Fibroblast of lung (primary cell): ENCODE measurements at regions not wholly inside any gene's neighbourhood (a gene's known extent, or its start where the extent isn't known, plus 50 kb on each side); places are given as distances from the start of the nearest gene placed in this dataset.

Experiments
- EZH2 ChIP-seq: IDR thresholded peaks from 2 replicates; pipeline ENCODE4 v1.5.1; 2012; ENCODE audit warnings: low read length, control low read depth, mild to moderate bottlenecking; ENCODE audit errors: missing control alignments
- TF ChIP-seq, protein P1 (sequence below), 2 donors: IDR thresholded peaks in 1 of 2; conservative IDR thresholded peaks in 1 of 2; 1 replicate in 1 of 2; 2 replicates in 1 of 2; pipeline ENCODE4 v1.5.1; 2011 to 2012; ENCODE audit warnings: low read length in 2 of 2, control low read depth in 1 of 2, inconsistent platforms in 1 of 2, low read depth in 1 of 2, mild to moderate bottlenecking in 1 of 2

DNA sequence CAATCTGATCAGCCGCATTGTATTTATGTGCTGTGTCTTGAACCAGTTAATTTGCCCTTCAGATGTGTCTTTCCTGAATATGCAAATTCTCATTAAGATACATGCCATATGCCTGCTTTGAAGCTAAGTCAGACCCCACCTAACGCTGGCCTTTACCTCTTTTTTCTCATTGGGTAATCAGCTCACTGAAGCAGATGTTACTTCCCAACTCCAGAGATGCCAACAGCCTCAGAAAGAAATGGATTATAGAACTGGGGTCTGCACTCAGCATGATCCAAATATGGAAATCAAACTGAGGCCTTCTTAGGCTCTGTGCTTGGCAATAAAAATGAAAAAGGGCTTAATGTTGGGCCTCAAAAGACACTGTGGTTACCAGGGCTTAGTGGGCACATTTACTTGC, 113.9 kb downstream of the FZD1 start:
- TF ChIP-seq EZH2: no peak
- TF ChIP-seq, protein P1, sequence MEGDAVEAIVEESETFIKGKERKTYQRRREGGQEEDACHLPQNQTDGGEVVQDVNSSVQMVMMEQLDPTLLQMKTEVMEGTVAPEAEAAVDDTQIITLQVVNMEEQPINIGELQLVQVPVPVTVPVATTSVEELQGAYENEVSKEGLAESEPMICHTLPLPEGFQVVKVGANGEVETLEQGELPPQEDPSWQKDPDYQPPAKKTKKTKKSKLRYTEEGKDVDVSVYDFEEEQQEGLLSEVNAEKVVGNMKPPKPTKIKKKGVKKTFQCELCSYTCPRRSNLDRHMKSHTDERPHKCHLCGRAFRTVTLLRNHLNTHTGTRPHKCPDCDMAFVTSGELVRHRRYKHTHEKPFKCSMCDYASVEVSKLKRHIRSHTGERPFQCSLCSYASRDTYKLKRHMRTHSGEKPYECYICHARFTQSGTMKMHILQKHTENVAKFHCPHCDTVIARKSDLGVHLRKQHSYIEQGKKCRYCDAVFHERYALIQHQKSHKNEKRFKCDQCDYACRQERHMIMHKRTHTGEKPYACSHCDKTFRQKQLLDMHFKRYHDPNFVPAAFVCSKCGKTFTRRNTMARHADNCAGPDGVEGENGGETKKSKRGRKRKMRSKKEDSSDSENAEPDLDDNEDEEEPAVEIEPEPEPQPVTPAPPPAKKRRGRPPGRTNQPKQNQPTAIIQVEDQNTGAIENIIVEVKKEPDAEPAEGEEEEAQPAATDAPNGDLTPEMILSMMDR (conservative IDR thresholded peaks at IDR 0.05 in 1 of 2, IDR thresholded peaks at IDR 0.05 in 1 of 2; ENCODE audit: low read depth in 1 of 2, low read length in 2 of 2): no peak
